ENCODE measurements at regions not wholly inside any gene's neighbourhood (a gene's known extent, or its start where the extent isn't known, plus 50 kb on each side); places are given as distances from the start of the nearest gene placed in this dataset.
"Not testable (repeated sequence)": the region's sequence is repeated elsewhere in the genome, so short reads cannot be mapped to it uniquely, and the experiment has no call there.

DNA sequence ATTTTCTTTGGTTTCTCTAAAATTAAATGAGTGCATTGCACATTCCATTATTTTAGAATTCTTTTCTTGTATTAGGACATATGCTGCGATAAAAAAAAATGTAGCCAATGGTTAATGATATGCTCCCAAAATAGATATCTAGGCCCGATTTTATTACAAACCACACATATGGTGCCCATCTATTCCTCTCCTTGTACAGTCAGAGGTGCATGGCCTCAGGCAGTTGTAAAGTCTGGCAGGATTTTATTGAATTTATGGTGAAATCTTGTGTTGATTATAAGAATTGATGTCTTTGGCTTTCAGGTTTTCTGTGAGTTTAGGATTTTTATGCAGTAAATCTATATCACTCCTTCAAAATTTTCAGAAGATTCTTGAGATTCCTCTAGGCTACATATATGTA lies 192.2 kb downstream of the RFPL4B start:
- TF ChIP-seq, protein P1, sequence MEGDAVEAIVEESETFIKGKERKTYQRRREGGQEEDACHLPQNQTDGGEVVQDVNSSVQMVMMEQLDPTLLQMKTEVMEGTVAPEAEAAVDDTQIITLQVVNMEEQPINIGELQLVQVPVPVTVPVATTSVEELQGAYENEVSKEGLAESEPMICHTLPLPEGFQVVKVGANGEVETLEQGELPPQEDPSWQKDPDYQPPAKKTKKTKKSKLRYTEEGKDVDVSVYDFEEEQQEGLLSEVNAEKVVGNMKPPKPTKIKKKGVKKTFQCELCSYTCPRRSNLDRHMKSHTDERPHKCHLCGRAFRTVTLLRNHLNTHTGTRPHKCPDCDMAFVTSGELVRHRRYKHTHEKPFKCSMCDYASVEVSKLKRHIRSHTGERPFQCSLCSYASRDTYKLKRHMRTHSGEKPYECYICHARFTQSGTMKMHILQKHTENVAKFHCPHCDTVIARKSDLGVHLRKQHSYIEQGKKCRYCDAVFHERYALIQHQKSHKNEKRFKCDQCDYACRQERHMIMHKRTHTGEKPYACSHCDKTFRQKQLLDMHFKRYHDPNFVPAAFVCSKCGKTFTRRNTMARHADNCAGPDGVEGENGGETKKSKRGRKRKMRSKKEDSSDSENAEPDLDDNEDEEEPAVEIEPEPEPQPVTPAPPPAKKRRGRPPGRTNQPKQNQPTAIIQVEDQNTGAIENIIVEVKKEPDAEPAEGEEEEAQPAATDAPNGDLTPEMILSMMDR (IDR thresholded peaks at IDR 0.05; ENCODE audit: low read depth, low read length, missing control alignments) = no peak
- in situ Hi-C loops (cut with HindIII; ENCODE audit: low sequenced_read_pairs) = no loop called here
- DNase-seq (ENCODE audit: low read depth) = no peak
- no peak overlapping the region for H3K4me3 ChIP-seq (ENCODE audit: low read depth, low read length)

DNA sequence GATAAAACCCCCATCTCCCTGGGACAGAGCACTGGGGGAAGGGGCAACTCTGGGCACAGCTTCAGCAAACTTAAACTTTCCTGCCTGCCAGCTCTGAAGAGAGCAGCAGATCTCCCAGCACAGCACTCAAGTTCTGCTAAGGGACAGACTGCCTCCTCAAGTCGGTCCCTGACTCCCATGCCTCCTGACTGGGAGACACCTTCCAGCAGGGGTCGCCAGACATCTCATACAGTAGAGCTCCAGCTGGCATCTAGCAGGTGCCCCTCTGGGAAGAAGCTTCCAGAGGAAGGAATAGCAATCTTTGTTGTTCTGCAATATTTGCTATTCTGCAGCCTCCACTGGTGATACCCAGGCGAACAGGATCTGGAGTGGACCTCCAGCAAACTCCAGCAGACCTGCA lies 194.7 kb downstream of the RFPL4B start:
- in situ Hi-C loops (cut with HindIII; ENCODE audit: low sequenced_read_pairs); H3K4me3 ChIP-seq (ENCODE audit: low read depth, low read length); DNase-seq (ENCODE audit: low read depth): not testable (repeated sequence)

DNA sequence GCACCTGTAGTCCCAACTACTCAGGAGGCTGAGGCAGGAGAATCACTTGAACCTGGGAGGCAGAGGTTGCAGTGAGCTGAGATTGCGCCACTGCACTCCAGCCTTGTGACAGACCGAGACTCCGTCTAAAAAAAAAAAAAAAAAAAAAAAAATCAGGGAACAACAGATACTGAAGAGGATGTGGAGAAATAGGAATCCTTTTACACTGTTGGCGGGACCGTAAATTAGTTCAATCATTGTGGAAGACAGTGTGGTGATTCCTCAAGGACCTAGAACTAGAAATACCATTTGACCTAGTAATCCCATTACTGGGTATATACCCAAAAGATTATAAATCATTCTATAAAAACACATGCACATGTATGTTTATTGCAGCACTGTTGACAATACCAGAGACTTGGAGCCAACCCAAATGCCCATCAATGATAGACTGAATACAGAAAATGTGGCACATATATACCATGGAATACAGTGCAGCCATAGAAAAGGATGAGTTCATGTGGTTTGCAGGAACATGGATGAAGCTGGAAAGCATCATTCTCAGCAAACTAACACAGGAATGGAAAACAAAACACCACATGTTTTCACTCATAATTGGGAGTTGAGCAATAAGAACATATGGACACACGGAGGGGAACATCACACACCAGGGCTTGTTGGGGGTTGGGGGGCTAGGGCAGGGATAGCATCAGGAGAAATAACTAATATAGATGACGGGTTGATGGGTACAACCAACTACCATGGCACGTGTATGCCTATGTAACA lies 200.4 kb downstream of the RFPL4B start:
- in situ Hi-C loops (cut with HindIII; ENCODE audit: low sequenced_read_pairs); H3K4me3 ChIP-seq (ENCODE audit: low read depth, low read length); DNase-seq (ENCODE audit: low read depth): not testable (repeated sequence)

DNA sequence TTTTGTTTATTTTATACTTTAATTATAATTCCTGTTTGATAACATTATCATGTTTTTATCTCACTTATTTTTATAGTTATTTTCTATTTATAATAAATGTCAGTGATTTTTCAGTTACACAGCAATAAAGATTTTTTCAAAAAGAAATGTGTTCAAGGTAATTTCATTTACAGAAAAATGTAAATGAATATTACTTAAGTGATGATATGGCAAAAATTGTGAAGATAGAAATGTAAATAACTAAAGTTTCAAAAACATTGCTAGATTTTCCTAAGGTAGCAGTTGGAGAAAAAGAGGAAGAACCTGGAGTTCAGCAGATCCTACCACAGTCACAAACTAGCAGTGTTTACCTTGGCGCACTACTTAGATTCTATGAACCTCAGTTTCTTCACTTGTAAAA lies 202.6 kb downstream of the RFPL4B start:
- TF ChIP-seq, protein P1 (IDR thresholded peaks at IDR 0.05; ENCODE audit: low read depth, low read length, missing control alignments) = no peak
- no peak overlapping the region for H3K4me3 ChIP-seq (ENCODE audit: low read depth, low read length)
- no peak for DNase-seq (ENCODE audit: low read depth)
- in situ Hi-C loops (cut with HindIII; ENCODE audit: low sequenced_read_pairs) = no loop called here

GRCh38 chr6:112557435-112557834 lies 210.3 kb downstream of the RFPL4B start:
- no peak for DNase-seq (ENCODE audit: low read depth)
- TF ChIP-seq, protein P1 (IDR thresholded peaks at IDR 0.05; ENCODE audit: low read depth, low read length, missing control alignments) = no peak
- no peak overlapping the region for H3K4me3 ChIP-seq (ENCODE audit: low read depth, low read length)
- in situ Hi-C loops (cut with HindIII; ENCODE audit: low sequenced_read_pairs) = no loop called here

DNA sequence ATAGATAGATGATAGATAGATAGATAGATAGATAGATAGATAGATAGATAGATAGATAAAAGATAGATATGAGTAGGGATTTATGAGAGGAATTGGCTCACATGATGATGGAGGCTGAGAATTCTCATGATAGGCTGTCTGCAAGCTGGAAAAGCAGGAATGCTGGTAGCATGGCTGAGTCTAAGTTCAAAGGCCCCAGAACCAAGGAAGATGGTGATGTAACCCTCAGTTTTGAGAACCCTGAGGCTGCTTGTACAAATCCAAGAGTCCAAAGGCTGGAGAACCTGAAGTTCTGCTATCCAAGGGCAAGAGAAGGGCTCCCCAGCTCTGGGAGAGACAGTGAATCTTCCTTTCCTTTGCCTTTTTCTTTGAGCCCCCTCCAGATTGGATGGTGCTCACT lies 210.8 kb downstream of the RFPL4B start:
- no peak overlapping the region for H3K4me3 ChIP-seq (ENCODE audit: low read depth, low read length)
- TF ChIP-seq, protein P1 (IDR thresholded peaks at IDR 0.05; ENCODE audit: low read depth, low read length, missing control alignments) = no peak
- DNase-seq (ENCODE audit: low read depth) = no peak
- in situ Hi-C loops (cut with HindIII; ENCODE audit: low sequenced_read_pairs) = no loop called here

- in situ Hi-C loops (cut with HindIII; ENCODE audit: low sequenced_read_pairs) = no loop called here
- TF ChIP-seq, protein P1 (IDR thresholded peaks at IDR 0.05; ENCODE audit: low read depth, low read length, missing control alignments) = no peak
- no peak overlapping the region for H3K4me3 ChIP-seq (ENCODE audit: low read depth, low read length)
- no peak for DNase-seq (ENCODE audit: low read depth)
Measured at GRCh38 chr6:112560651-112561050, 213.5 kb downstream of the RFPL4B start.

Data from astrocyte of the cerebellum (primary cell).